Suprapubic skin (tissue), 4 donors: ENCODE measurements at regions not wholly inside any gene's neighbourhood (a gene's known extent, or its start where the extent isn't known, plus 50 kb on each side); places are given as distances from the start of the nearest gene placed in this dataset.
"Not testable (repeated sequence)": the region's sequence is repeated elsewhere in the genome, so short reads cannot be mapped to it uniquely, and the experiment has no call there.

Experiments
- EP300 ChIP-seq: sonication (generic); formaldehyde crosslinking; IDR thresholded peaks from one replicate; pipeline ENCODE4 v1.6.1; 2017; ENCODE audit warnings: antibody characterized with exemption
- POLR2A ChIP-seq, 2 donors: fragments of 450-650 bp; IDR thresholded peaks; one replicate each; pipeline ENCODE4 v1.6.1; 2017; ENCODE audit warnings: antibody characterized with exemption in 2 of 2, mild to moderate bottlenecking in 2 of 2, moderate library complexity in 2 of 2
- POLR2AphosphoS5 ChIP-seq, 3 donors: sonication (generic); formaldehyde crosslinking; IDR thresholded peaks; one replicate each; pipeline ENCODE4 v1.6.1; 2017; ENCODE audit warnings: antibody characterized with exemption in 3 of 3
- TF ChIP-seq, protein P1 (sequence below), 2 donors: fragments of 200-600 bp in 1 of 2; fragments of 450-650 bp in 1 of 2; sonication (generic) in 1 of 2; IDR thresholded peaks; one replicate each; pipeline ENCODE4 v1.5.1; 2016 to 2019; ENCODE audit warnings: antibody characterized with exemption in 2 of 2, mild to moderate bottlenecking in 1 of 2, moderate library complexity in 1 of 2

DNA sequence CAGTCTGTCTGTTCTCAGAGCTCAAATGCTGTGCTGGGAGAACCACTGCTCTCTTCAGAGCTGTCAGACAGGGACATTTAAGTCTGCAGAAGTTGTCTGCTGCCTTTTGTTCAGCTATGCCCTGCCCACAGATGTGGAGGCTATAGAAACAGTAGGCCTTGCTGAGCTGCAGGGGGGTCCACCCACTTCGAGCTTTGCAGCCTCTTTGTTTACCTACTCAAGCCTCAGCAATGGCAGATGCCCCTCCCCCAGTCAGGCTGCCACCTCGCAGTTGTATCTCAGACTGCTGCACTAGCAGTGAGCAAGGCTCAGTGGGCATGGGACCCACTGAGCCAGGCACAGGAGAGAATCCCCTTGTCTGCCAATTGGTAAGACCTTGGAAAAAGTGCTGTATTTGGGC is 470.0 kb downstream of the TMEM135 start:
- not testable (repeated sequence) for TF ChIP-seq EP300; POLR2A (IDR thresholded peaks at IDR 0.05); POLR2AphosphoS5 (IDR thresholded peaks at IDR 0.05)
- TF ChIP-seq, protein P1, sequence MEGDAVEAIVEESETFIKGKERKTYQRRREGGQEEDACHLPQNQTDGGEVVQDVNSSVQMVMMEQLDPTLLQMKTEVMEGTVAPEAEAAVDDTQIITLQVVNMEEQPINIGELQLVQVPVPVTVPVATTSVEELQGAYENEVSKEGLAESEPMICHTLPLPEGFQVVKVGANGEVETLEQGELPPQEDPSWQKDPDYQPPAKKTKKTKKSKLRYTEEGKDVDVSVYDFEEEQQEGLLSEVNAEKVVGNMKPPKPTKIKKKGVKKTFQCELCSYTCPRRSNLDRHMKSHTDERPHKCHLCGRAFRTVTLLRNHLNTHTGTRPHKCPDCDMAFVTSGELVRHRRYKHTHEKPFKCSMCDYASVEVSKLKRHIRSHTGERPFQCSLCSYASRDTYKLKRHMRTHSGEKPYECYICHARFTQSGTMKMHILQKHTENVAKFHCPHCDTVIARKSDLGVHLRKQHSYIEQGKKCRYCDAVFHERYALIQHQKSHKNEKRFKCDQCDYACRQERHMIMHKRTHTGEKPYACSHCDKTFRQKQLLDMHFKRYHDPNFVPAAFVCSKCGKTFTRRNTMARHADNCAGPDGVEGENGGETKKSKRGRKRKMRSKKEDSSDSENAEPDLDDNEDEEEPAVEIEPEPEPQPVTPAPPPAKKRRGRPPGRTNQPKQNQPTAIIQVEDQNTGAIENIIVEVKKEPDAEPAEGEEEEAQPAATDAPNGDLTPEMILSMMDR (IDR thresholded peaks at IDR 0.05), result not testable (repeated sequence)
